ENCODE measurements at regions not wholly inside any gene's neighbourhood (a gene's known extent, or its start where the extent isn't known, plus 50 kb on each side); places are given as distances from the start of the nearest gene placed in this dataset.

GRCh38 chr4:135283934-135284333 is 1082.3 kb upstream of the PABPC4L start:
- TF ChIP-seq CTCF (IDR thresholded peaks at IDR 0.05) (no peak), POLR2A (IDR thresholded peaks at IDR 0.05) (no peak)
